GM18873 (cell line): ENCODE measurements at regions not wholly inside any gene's neighbourhood (a gene's known extent, or its start where the extent isn't known, plus 50 kb on each side); places are given as distances from the start of the nearest gene placed in this dataset.

Experiments
- ATAC-seq: cut with Tn5 transposase; IDR thresholded peaks from one replicate; pipeline ENCODE4 v1.9.1; 2021; ENCODE audit warnings: mild to moderate bottlenecking, moderate library complexity, moderate number of reproducible peaks; ENCODE audit not compliant: unreplicated experiment, low FRiP score

GRCh38 chr17:72485596-72485995 is 364.8 kb downstream of the SOX9 start:
- ATAC-seq = no peak

DNA sequence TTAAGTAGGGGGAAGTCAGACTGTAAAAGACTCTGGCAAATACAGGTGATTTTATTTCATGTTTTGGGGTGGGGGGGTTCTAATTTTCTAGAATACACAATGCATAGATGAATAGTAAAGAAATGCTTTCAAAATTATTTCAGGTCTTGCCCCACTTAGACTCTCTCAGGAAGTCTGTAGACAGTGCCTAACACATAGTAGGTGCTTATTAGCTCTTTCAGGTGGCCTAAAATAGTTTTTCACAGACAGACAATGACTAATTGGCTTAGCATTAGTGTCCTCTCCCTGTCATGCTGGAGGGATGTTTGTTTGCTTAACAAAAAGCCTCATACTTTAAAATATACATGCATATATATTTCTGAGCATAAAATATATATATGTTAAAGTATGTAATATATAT is 366.0 kb downstream of the SOX9 start:
- ATAC-seq = no peak

DNA sequence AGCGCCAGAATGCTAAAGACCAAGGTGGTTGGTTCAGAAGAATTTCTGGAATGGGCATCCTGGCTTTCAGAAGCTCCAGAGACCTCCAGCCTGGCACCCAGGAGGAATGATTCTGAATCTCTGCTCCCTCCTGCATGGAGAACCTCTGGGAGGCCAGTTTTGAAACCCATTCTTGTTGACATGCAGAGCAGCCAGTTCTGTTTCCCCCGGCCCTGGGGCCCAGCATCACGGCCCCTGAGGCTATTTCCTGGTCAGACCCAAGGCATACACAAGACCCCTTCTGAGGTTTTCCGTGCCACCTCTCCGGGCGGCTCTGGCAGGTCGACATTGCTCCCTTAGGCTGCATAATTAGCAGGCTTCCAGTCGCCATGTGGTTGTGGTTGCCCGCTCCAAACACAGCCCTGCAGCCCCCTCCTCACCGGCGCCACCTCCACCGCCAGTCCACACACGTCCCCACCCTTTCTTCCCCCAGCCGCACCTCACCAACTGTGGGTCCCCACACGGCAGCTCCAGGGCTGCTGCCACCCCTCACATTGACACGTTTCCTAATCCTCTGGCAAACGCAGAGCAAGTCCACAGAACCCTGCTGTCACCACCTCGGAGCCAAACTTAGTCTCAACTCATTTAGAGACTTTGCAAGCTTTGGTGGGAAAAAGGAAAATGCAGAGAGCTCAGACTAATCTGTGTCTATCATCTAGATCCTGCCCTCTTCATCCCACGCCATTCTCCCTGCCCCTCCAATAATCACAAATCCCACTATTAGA is 367.1 kb downstream of the SOX9 start:
- ATAC-seq = no peak

DNA sequence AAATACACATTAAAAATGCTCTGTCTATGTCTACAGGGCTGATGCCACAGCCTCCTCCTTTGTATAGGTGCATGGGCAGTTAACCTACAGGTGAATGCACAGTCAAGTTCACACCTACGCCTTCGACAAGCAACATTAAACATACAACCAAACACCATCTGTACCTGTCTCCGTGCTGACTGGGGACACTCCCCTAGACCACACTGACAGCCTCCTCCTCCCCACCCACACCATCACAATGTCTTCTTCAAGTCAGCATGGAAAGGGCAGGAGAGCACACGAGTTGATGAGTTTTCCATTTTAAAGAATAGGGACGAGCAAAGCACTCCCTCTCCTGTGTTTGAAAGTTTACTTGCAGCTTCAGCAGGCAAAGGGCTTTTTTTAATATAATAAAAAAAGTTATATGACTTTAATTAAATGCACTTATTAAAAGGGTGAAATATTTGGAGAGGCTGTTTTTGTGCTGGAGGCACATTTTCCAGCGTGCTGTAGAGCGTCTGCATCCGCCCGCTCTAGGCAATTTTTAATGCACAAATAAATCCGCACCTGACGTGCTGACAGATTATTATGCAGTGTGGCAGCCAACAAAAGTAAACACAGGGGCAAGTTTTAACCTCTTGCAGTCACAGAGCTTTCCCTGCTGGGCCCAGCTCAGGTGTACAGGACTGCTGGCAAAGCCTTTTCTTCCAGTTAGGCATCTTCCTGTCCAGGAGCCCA is 367.9 kb downstream of the SOX9 start:
- no peak for ATAC-seq

GRCh38 chr17:72489272-72489641 is 368.4 kb downstream of the SOX9 start:
- ATAC-seq = no peak

DNA sequence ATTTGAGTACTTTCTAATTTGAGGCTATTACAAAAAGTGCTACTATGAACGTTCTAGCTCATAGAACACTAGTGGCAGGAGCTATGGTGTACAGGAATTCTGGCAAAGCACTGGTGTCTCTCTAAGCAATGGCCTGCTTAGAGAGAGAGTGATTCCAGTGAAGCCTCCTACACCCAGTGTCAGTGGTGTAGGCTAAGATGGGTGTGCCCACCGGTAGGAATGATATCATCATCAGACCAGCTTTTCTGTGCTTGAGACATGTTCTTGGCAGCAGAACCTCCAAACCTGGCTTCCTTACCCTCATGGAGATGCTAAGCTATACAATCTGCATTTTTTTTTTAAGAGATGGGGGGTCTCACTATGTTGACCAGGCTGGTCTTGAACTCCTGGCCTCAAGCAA is 370.3 kb downstream of the SOX9 start:
- ATAC-seq = no peak

DNA sequence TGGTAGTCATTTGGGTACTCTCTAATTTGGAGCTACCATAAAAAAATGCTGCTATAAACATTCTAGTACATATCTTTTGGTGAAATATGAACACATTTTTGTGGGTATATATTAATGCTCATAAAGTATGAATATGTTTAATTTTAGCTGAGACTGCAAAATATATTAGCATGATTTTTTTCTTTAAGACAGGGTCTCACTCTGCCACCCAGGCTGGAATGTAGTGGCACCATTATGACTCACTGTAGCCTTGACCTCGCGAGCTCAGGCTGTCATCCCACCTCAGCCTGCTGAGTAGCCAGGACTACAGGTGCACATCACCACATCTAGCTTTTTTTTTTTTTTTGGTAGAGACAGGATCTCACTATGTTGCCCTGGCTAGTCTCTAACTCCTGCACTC is 371.7 kb downstream of the SOX9 start:
- ATAC-seq = no peak

DNA sequence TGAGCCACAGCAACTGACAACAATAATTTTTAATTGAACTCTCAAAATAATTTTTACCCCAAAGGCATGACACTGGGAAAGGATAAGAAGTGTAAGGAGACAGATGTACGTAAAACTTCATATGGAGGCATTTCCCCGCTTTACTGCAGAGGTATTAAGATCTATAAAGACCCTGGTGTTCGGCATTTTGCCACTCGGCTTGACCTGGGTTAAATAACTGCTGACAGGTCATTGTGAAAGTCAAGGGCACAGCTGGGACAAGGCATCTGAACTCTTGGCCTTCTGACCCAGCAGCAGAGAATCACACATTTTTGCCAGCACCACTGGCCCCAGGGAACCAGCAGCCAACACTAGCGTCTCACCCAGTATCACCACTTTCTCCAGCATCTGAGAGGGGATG is 372.1 kb downstream of the SOX9 start:
- no peak for ATAC-seq

- no peak for ATAC-seq
Observed at GRCh38 chr17:72494566-72494965, 373.7 kb downstream of the SOX9 start.

DNA sequence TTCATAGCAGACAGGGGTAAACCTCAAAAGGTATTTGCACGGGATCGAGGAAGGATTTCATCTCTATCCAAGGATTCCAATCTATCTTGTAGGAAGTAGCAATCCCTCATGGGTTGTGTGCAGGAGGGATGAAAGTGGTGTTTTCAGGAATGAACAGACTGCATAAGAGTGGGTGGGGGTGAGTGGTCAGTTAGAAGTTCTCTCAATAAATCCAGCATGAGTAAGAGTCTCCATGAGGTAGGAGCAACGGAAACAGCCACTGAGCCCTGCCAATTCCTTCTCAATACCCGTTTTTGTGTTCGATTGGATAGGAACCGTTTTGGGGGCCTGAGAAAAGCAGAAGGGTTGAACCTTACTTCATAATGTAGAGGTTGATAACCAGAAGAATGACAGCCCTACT is 375.6 kb downstream of the SOX9 start:
- no peak for ATAC-seq

DNA sequence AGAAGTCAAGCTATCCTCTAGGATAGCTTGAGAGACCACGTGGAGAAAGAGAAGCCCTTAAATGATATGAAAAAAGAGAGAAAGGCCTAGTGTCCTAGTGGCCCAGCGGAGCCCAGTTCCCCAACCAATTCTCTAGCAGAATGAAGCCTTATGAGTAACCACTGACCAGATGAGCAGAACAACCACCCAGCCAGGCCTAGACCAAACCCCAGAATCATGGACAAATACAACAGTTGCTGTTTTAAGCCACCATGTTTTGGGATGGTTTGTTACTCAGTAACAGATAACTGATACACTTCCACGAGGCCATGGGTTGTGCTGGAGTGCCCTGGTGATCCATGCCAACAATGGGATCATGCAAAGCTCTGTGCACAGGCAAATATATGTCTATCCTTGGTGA is 377.1 kb downstream of the SOX9 start:
- no peak for ATAC-seq

GRCh38 chr17:72498364-72499210 is 377.8 kb downstream of the SOX9 start:
- no peak for ATAC-seq

DNA sequence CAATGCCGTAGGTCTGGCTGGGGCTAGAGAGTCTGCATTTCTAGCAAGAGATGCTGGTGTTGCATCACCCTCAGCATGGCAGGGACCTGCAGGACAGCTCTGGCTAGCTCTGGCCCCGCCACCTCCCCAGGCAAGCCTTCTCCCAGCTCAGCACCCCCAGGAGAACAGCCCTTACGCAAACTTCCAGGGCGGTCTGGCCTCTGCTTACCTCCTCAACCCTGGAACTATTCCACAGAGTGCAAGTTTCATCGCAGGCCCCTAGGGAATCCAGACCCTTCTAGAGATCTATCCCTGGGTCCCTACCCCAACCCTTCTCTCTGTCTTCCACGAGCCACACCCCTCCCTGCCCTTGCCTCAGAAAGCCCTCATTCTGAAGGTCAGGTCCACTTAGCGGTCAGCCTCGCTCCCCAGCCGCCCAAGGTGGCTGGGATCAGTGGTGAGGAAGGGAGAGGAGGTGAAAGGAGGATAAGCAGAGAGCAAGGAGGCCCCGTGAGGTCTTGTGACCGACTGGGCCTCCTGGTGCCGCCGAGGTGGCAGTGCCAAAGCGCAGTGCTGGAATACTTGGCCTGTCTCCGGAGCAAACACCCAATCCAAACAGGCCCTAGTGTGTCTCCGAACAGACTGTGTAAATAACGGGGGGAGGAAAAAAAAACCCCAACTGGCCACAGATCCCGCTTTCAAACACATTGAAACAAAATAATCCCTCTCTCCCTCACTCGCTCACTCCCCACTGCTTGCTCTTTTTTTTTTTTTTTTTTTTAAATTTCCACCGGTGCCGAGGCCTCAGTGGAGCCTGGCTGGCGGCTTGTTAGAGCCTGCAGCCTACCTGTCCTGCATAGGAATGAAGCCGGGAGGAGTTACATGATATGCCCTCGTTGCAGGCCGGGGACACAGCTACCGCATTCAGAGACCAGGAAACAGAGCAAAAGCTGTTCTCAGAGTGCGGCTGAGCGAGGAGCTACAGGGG is 380.9 kb downstream of the SOX9 start:
- ATAC-seq = no peak

DNA sequence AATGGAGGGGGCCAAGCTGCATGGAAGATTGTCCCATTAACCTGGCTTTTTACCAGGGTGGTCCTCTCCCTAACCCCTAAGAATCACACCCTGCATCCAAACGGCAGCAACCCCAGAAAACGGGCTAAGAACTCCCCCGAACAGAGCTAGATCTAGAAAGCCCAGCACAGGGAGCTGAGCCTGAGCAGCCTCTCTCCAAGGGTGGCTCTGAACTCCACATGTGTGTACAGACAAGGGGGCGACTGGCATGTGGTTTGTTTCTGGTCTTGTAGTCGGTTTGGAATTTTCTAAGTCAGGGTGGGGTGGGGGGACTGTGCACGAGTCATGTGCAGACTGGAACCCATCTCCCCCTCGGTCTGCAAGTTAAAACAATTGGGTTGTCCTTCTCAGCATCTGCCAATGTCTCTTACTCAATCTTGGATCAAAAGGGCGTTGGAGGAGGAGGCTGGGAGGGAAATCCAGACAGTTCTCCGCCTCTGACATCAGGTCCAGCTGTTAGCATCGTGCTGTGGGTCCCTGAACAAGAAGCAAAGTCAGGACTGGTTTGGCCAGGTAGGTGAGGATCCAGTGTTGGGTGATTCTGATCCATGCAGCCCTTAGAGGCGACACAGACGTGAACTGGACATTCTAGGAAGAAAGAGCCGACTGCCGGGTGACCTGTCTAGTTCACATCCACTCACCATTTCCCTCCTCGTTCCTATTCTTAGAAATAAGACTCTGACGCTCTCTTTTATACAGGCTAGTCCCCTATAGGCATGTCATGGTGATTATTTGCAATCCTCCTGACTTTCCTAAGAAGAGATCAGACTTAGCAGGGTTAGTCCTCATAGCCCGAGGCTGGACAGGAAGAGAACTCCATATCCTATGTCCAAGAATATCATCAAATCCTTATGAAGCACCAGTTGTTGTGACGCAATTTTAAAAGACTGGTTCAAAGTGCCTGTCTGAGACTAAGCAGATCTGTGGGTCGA is 381.8 kb downstream of the SOX9 start:
- no peak for ATAC-seq

- ATAC-seq = no peak
Observed at GRCh38 chr17:72503556-72503955, 382.7 kb downstream of the SOX9 start.

GRCh38 chr17:72504783-72505182 is 384.0 kb downstream of the SOX9 start:
- no peak for ATAC-seq

GRCh38 chr17:72506773-72507172 is 386.0 kb downstream of the SOX9 start:
- ATAC-seq = no peak

GRCh38 chr17:72507370-72507769 is 386.6 kb downstream of the SOX9 start:
- no peak for ATAC-seq
